ENCODE measurements at regions not wholly inside any gene's neighbourhood (a gene's known extent, or its start where the extent isn't known, plus 50 kb on each side); places are given as distances from the start of the nearest gene placed in this dataset.

GRCh38 chr11:109772892-109773291 is 320.3 kb upstream of the ZC3H12C start:
- TF ChIP-seq TAF1 (IDR thresholded peaks at IDR 0.05; ENCODE audit: low read depth) (no peak), YY1 (IDR thresholded peaks at IDR 0.05; ENCODE audit: low read depth) (no peak), NFIC (IDR thresholded peaks at IDR 0.05) (no peak), ZBTB7A (IDR thresholded peaks at IDR 0.05; ENCODE audit: low read depth) (no peak), EGR1 (IDR thresholded peaks at IDR 0.05) (no peak), CREB1 (IDR thresholded peaks at IDR 0.05; ENCODE audit: low read depth) (no peak), FOXM1 (IDR thresholded peaks at IDR 0.05; ENCODE audit: borderline replicate concordance, low read depth) (no peak), REST (IDR thresholded peaks at IDR 0.05; ENCODE audit: low read depth) (no peak), TCF12 (IDR thresholded peaks at IDR 0.05; ENCODE audit: low read depth) (no peak), USF1 (IDR thresholded peaks at IDR 0.05) (no peak), TEAD4 (IDR thresholded peaks at IDR 0.05) (no peak), MAX (IDR thresholded peaks at IDR 0.05) (no peak), EP300 (IDR thresholded peaks at IDR 0.05; ENCODE audit: borderline replicate concordance) (no peak), CEBPB (IDR thresholded peaks at IDR 0.05) (no peak), RAD21 (IDR thresholded peaks at IDR 0.05; ENCODE audit: low read depth) (no peak)

- TF ChIP-seq NFIC (IDR thresholded peaks at IDR 0.05) (no peak), EGR1 (IDR thresholded peaks at IDR 0.05) (no peak), RAD21 (IDR thresholded peaks at IDR 0.05; ENCODE audit: low read depth) (no peak), FOXM1 (IDR thresholded peaks at IDR 0.05; ENCODE audit: borderline replicate concordance, low read depth) (no peak), USF1 (IDR thresholded peaks at IDR 0.05) (no peak), EP300 (IDR thresholded peaks at IDR 0.05; ENCODE audit: borderline replicate concordance) (no peak), REST (IDR thresholded peaks at IDR 0.05; ENCODE audit: low read depth) (no peak), MAX (IDR thresholded peaks at IDR 0.05) (no peak), TCF12 (IDR thresholded peaks at IDR 0.05; ENCODE audit: low read depth) (no peak), YY1 (IDR thresholded peaks at IDR 0.05; ENCODE audit: low read depth) (no peak), CEBPB (IDR thresholded peaks at IDR 0.05) (no peak)
Measured at GRCh38 chr11:109775686-109776085, 317.5 kb upstream of the ZC3H12C start.

GRCh38 chr11:109783014-109783413 is 310.2 kb upstream of the ZC3H12C start:
- TF ChIP-seq YY1 (IDR thresholded peaks at IDR 0.05; ENCODE audit: low read depth) (no peak), TEAD4 (IDR thresholded peaks at IDR 0.05) (no peak), REST (IDR thresholded peaks at IDR 0.05; ENCODE audit: low read depth) (no peak), RAD21 (IDR thresholded peaks at IDR 0.05; ENCODE audit: low read depth) (no peak), NFIC (IDR thresholded peaks at IDR 0.05) (no peak), EP300 (IDR thresholded peaks at IDR 0.05; ENCODE audit: borderline replicate concordance) (no peak), CEBPB (IDR thresholded peaks at IDR 0.05) (no peak), EGR1 (IDR thresholded peaks at IDR 0.05) (no peak), MAX (IDR thresholded peaks at IDR 0.05) (no peak), CREB1 (IDR thresholded peaks at IDR 0.05; ENCODE audit: low read depth) (no peak), ZBTB7A (IDR thresholded peaks at IDR 0.05; ENCODE audit: low read depth) (no peak), TAF1 (IDR thresholded peaks at IDR 0.05; ENCODE audit: low read depth) (no peak), FOXM1 (IDR thresholded peaks at IDR 0.05; ENCODE audit: borderline replicate concordance, low read depth) (no peak), TCF12 (IDR thresholded peaks at IDR 0.05; ENCODE audit: low read depth) (no peak), USF1 (IDR thresholded peaks at IDR 0.05) (no peak)

- TF ChIP-seq FOXM1 (IDR thresholded peaks at IDR 0.05; ENCODE audit: borderline replicate concordance, low read depth) (no peak), TAF1 (IDR thresholded peaks at IDR 0.05; ENCODE audit: low read depth) (no peak)
Measured at GRCh38 chr11:109783840-109784239, 309.4 kb upstream of the ZC3H12C start.

Data from Ishikawa (cell line).